HepG2 (cell line): ENCODE measurements at regions not wholly inside any gene's neighbourhood (a gene's known extent, or its start where the extent isn't known, plus 50 kb on each side); places are given as distances from the start of the nearest gene placed in this dataset.

Experiments used
- ATAC-seq: fragments of 200-7000 bp; cut with Tn5 transposase; 3 replicates; pipeline ENCODE4 v1.9.1; 2020; ENCODE audit warnings: mild to moderate bottlenecking, moderate library complexity
- BruUV-seq: library from RNA; stranded (reverse); fragments of 400-500 nt; replicated peaks from 2 replicates; lab custom pipeline; 2021; lab: Mats Ljungman, UMichigan
- CTCF ChIA-PET: fragments of 300-600 bp; formaldehyde crosslinking; extraction: SDS; loops from one replicate; lab custom pipeline; 2021; ENCODE audit warnings: low total read pairs, inconsistent platforms, low intra/inter-chr PET ratio; lab: Yijun Ruan, JAX
- POLR2A ChIA-PET: fragments of 350-600 bp; sonication (Branson Sonifier 250); formaldehyde crosslinking; loops from one replicate; lab custom pipeline; 2020; ENCODE audit warnings: antibody characterized with exemption, inconsistent platforms; lab: Yijun Ruan, JAX
- DNase-seq: peaks from one replicate; pipeline ENCODE4 v3.0.0-alpha.2; 2015; ENCODE audit warnings: low spot score
- FAIRE-seq: peaks from 3 replicates; lab custom pipeline; 2011; peaks lifted over from hg19 to GRCh38; lab: Jason Lieb, UNC
- H2AFZ ChIP-seq: one replicate; pipeline ENCODE4 v1.6.1; 2011; ENCODE audit warnings: low read length, inconsistent platforms
- H3K27ac ChIP-seq: fragments of 300-600 bp; 3 replicates; pipeline ENCODE4 v1.8.0; 2011; ENCODE audit warnings: mixed run types, mild to moderate bottlenecking, mixed read lengths, low read length, inconsistent platforms; ENCODE audit not compliant: insufficient read depth; ENCODE audit errors: extremely low read length
- H3K27me3 ChIP-seq, 2 experiments: fragments of 200-600 bp in 1 of 2; 2 replicates in 1 of 2; 3 replicates in 1 of 2; pipeline versions ENCODE4 v1.6.0 to v1.8.0; 2011; ENCODE audit warnings: low read length in 2 of 2, mild to moderate bottlenecking in 2 of 2, moderate library complexity in 2 of 2, inconsistent platforms in 1 of 2; ENCODE audit not compliant: insufficient read depth in 2 of 2, control insufficient read depth in 1 of 2
- H3K36me3 ChIP-seq, 2 experiments: fragments of 200-600 bp in 1 of 2; replicated peaks in 1 of 2; 2 replicates in 1 of 2; 3 replicates in 1 of 2; pipeline versions ENCODE4 v1.5.1 to v1.8.0; 2011; ENCODE audit warnings: low read length in 2 of 2, inconsistent platforms in 1 of 2; ENCODE audit not compliant: insufficient read depth in 2 of 2, control insufficient read depth in 1 of 2
- H3K4me1 ChIP-seq: 2 replicates; pipeline ENCODE4 v1.5.1; 2012; ENCODE audit warnings: low read length, inconsistent platforms; ENCODE audit not compliant: insufficient read depth
- H3K4me2 ChIP-seq: 2 replicates; pipeline ENCODE4 v1.6.0; 2011; ENCODE audit warnings: low read depth, low read length, inconsistent platforms
- H3K4me3 ChIP-seq, 3 experiments: fragments of 200-600 bp in 1 of 3; sonication (generic), shearing (Covaris generic) in 1 of 3; replicated peaks in 1 of 3; 2 replicates each; pipeline ENCODE4 v1.5.1; 2011 to 2016; ENCODE audit warnings: low read length in 3 of 3, inconsistent platforms in 2 of 3, low read depth in 2 of 3, mild to moderate bottlenecking in 2 of 3, control low read depth in 1 of 3, mixed read lengths in 1 of 3; ENCODE audit not compliant: insufficient read depth in 1 of 3
- H3K79me2 ChIP-seq: one replicate; pipeline ENCODE4 v1.6.1; 2011; ENCODE audit warnings: low read length, inconsistent platforms; ENCODE audit not compliant: insufficient read depth
- H3K9ac ChIP-seq: 2 replicates; pipeline ENCODE4 v1.6.0; 2011; ENCODE audit warnings: mild to moderate bottlenecking, low read depth, low read length, inconsistent platforms; ENCODE audit not compliant: insufficient read depth
- H3K9me3 ChIP-seq: 2 replicates; pipeline ENCODE4 v1.5.1; 2012; ENCODE audit warnings: mild to moderate bottlenecking, low read length
- H4K20me1 ChIP-seq: 2 replicates; pipeline ENCODE4 v1.6.0; 2011; ENCODE audit warnings: inconsistent platforms, mild to moderate bottlenecking, low read length, moderate library complexity; ENCODE audit not compliant: insufficient read depth
- DMTF1 ChIP-seq: sonication (generic); formaldehyde crosslinking; IDR thresholded peaks from 2 replicates; pipeline ENCODE4 v1.4.0; 2020; ENCODE audit warnings: mild to moderate bottlenecking, missing genetic modification reagents
- FIP1L1 ChIP-seq: fragments of 200-400 bp; formaldehyde crosslinking; IDR thresholded peaks from 2 replicates; pipeline ENCODE4 v1.6.1; 2018; ENCODE audit warnings: low read depth, mild to moderate bottlenecking, low read length, moderate library complexity, borderline replicate concordance; ENCODE audit not compliant: insufficient read depth
- MAF1 ChIP-seq: sonication (generic); formaldehyde crosslinking; IDR thresholded peaks from 2 replicates; pipeline ENCODE4 v1.5.0; 2020; ENCODE audit warnings: missing genetic modification reagents, borderline replicate concordance
- SMYD3 ChIP-seq: sonication (generic); formaldehyde crosslinking; IDR thresholded peaks from 2 replicates; pipeline ENCODE4 v1.8.1; 2023; ENCODE audit warnings: mild to moderate bottlenecking, missing genetic modification reagents
- SYNCRIP ChIP-seq: fragments of 200-400 bp; formaldehyde crosslinking; IDR thresholded peaks from 2 replicates; pipeline ENCODE4 v1.6.1; 2018; ENCODE audit warnings: mild to moderate bottlenecking, low read depth, low read length; ENCODE audit not compliant: insufficient read depth
- TEAD2 ChIP-seq: sonication (generic); formaldehyde crosslinking; IDR thresholded peaks from 2 replicates; pipeline ENCODE4 v1.9.0; 2021; ENCODE audit warnings: missing genetic modification reagents
- ZBTB4 ChIP-seq: sonication (generic); formaldehyde crosslinking; IDR thresholded peaks from 2 replicates; pipeline ENCODE4 v1.4.0; 2020; ENCODE audit warnings: missing genetic modification reagents, mild to moderate bottlenecking, borderline replicate concordance
- ZBTB46 ChIP-seq: sonication (generic); formaldehyde crosslinking; IDR thresholded peaks from 2 replicates; pipeline ENCODE4 v1.4.0; 2020; ENCODE audit warnings: mild to moderate bottlenecking, missing genetic modification reagents, borderline replicate concordance
- ZMAT3 ChIP-seq: sonication (generic); formaldehyde crosslinking; conservative IDR thresholded peaks from 2 replicates; pipeline ENCODE4 v1.7.0; 2021; ENCODE audit warnings: missing genetic modification reagents
- ZNF282 ChIP-seq: fragments of 450-650 bp; IDR thresholded peaks from 2 replicates; pipeline ENCODE4 v1.6.1; 2018; ENCODE audit not compliant: partially characterized antibody
- ZNF557 ChIP-seq: sonication (generic); formaldehyde crosslinking; IDR thresholded peaks from 2 replicates; pipeline ENCODE4 v1.4.0; 2020; ENCODE audit warnings: missing genetic modification reagents
- ZNF615 ChIP-seq: sonication (generic); formaldehyde crosslinking; IDR thresholded peaks from 2 replicates; pipeline ENCODE4 v1.5.0; 2020; ENCODE audit warnings: mild to moderate bottlenecking, missing genetic modification reagents, borderline replicate concordance
- ZNF747 ChIP-seq: sonication (generic); formaldehyde crosslinking; IDR thresholded peaks from 2 replicates; pipeline ENCODE4 v1.8.1; 2023; ENCODE audit warnings: missing genetic modification reagents, mild to moderate bottlenecking, borderline replicate concordance
- ZNF777 ChIP-seq: sonication (generic); formaldehyde crosslinking; IDR thresholded peaks from 2 replicates; pipeline ENCODE4 v1.4.0; 2020; ENCODE audit warnings: missing genetic modification reagents
- in situ Hi-C: cut with HindIII; loops from 2 replicates; pipeline ENCODE4 v1.10.0; 2017; ENCODE audit warnings: low pct_unique_long_range_greater_than_20kb; ENCODE audit not compliant: extremely low pct_ligation_motif_present
- intact Hi-C: fragments of 100-400 bp; cut with micrococcal nuclease; formaldehyde crosslinking; loops from one replicate; pipeline ENCODE4 v1.10.0; 2022; ENCODE audit not compliant: unreplicated experiment
- TF ChIP-seq, protein P1 (sequence below): sonication (generic); formaldehyde crosslinking; IDR thresholded peaks from 2 replicates; pipeline ENCODE4 v1.5.0; 2020; ENCODE audit warnings: missing genetic modification reagents, mild to moderate bottlenecking, borderline replicate concordance

DNA sequence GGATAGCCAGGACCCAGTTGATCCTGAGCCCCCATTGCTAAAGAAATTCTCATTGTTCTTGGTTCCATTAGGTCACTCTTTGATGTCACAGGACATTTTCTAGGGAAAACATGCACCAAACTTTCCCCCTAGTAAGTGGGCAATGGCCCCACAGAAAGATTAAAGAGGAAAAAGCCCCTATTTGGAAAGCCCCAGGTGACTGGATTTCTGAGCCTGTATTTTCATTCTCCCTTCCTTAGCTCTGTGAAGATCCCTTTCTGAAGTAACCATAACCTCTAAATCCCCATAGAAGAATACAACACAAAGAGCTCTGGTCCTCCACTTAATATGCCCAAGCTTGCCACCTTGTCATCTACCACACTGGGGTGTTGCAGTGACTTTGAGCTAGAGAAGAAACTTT is 232.3 kb upstream of the FGGY start:
- no peak overlapping the region for H3K4me3 ChIP-seq
- H3K36me3 ChIP-seq, result no peaks in the 10 kb centered on the region
- CTCF ChIA-PET, result no interaction called here
- no peaks in the 10 kb centered on the region for H3K79me2 ChIP-seq
- no peak overlapping the region for H3K9ac ChIP-seq
- no peak overlapping the region for H3K4me2 ChIP-seq
- no TSS peak for BruUV-seq
- intact Hi-C loops (no loop called here), in situ Hi-C loops (no loop called here)
- ATAC-seq (no peak), DNase-seq (no peak), FAIRE-seq (no peak)
- no peaks in the 10 kb centered on the region for H3K9me3 ChIP-seq
- POLR2A ChIA-PET, result no interaction called here
- no peaks in the 10 kb centered on the region for H4K20me1 ChIP-seq
- no peak overlapping the region for H2AFZ ChIP-seq
- H3K27me3 ChIP-seq, result peaks cover 0 to under 1% of the 10 kb centered on the region in 2 experiments; a peak in 1 of 5 replicates
- peaks cover 26% of the 10 kb centered on the region for H3K4me1 ChIP-seq
- H3K27ac ChIP-seq, result no peak overlapping the region
- TF ChIP-seq ZNF777, result no peak
- TF ChIP-seq TEAD2 (CRISPR knock-in tag), result no peak
- no peak for TF ChIP-seq ZMAT3 (CRISPR knock-in tag)
- TF ChIP-seq ZNF557 (CRISPR knock-in tag), result no peak
- no peak for TF ChIP-seq ZNF282
- no peak for TF ChIP-seq ZBTB46 (CRISPR knock-in tag)
- no peak for TF ChIP-seq SYNCRIP
- TF ChIP-seq MAF1 (CRISPR knock-in tag), result no peak
- TF ChIP-seq, protein P1, sequence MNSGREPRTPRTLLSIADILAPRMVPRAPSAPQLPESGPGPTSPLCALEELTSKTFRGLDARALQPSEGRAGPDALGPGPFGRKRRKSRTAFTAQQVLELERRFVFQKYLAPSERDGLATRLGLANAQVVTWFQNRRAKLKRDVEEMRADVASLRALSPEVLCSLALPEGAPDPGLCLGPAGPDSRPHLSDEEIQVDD (CRISPR knock-in tag), result no peak
- TF ChIP-seq SMYD3, result no peak
- no peak for TF ChIP-seq ZNF747
- no peak for TF ChIP-seq ZBTB4 (CRISPR knock-in tag)
- no peak for TF ChIP-seq DMTF1 (CRISPR knock-in tag)
- no peak for TF ChIP-seq FIP1L1
- TF ChIP-seq ZNF615 (CRISPR knock-in tag), result no peak
